H1 (cell line): ENCODE measurements at regions not wholly inside any gene's neighbourhood (a gene's known extent, or its start where the extent isn't known, plus 50 kb on each side); places are given as distances from the start of the nearest gene placed in this dataset.

ENCODE experiments used
- CBX5 ChIP-seq: fragments of 300-800, 300-1000 bp; sonication (generic); IDR thresholded peaks from 2 replicates; pipeline ENCODE4 v1.7.1; 2016; ENCODE audit warnings: antibody characterized with exemption, low read length, low read depth
- CHD2 ChIP-seq: IDR thresholded peaks from 2 replicates; pipeline ENCODE4 v1.6.1; 2012; ENCODE audit warnings: low read length, improper control_type of control experiment
- CHD7 ChIP-seq: fragments of 300-600 bp; sonication (generic); IDR thresholded peaks from 2 replicates; pipeline ENCODE4 v1.7.1; 2012; ENCODE audit warnings: low read length, moderate library complexity, mild to moderate bottlenecking, inconsistent platforms; ENCODE audit not compliant: insufficient replicate concordance
- CTCF ChIP-seq, 3 experiments: IDR thresholded peaks; 1 replicate in 2 of 3; 2 replicates in 1 of 3; pipeline versions ENCODE4 v1.5.1 to v1.6.1; 2011; ENCODE audit warnings: low read length in 3 of 3, mild to moderate bottlenecking in 3 of 3, inconsistent platforms in 2 of 3, low read depth in 1 of 3, moderate library complexity in 1 of 3; ENCODE audit not compliant: insufficient read depth in 1 of 3; ENCODE audit errors: control extremely low read depth in 1 of 3
- PHF8 ChIP-seq: fragments of 200-600 bp; sonication (generic); conservative IDR thresholded peaks from 2 replicates; pipeline ENCODE4 v1.7.1; 2012; ENCODE audit warnings: low read depth, mild to moderate bottlenecking, inconsistent platforms, low read length, moderate library complexity
- RBBP5 ChIP-seq: IDR thresholded peaks from 2 replicates; pipeline ENCODE4 v1.7.1; 2012; ENCODE audit warnings: low read depth, mild to moderate bottlenecking, inconsistent platforms, low read length, moderate library complexity, borderline replicate concordance
- SP1 ChIP-seq: IDR thresholded peaks from 2 replicates; pipeline ENCODE4 v1.6.1; 2011; ENCODE audit warnings: low read depth, low read length
- TEAD4 ChIP-seq: IDR thresholded peaks from 2 replicates; pipeline ENCODE4 v1.6.1; 2012; ENCODE audit warnings: low read depth, low read length, inconsistent platforms, mixed read lengths

GRCh38 chr4:158001756-158002155, 171.1 kb downstream of the GASK1B start (continued):
- TF ChIP-seq CHD7 (no peak), RBBP5 (no peak), CHD2 (no peak), PHF8 (no peak), TEAD4 (no peak), CBX5 (no peak), CTCF (IDR thresholded peaks at IDR 0.05; ENCODE audit: control extremely low read depth in 1 of 3, insufficient read depth in 1 of 3, low read depth in 1 of 3, low read length in 3 of 3) (no peak), SP1 (no peak)
